ENCODE measurements at regions not wholly inside any gene's neighbourhood (a gene's known extent, or its start where the extent isn't known, plus 50 kb on each side); places are given as distances from the start of the nearest gene placed in this dataset.

- TF ChIP-seq CTCF (IDR thresholded peaks at IDR 0.05): no peak
- H3K9me3 Mint-ChIP-seq: no peaks in the 10 kb centered on the region
- no peak overlapping the region for H3K27ac Mint-ChIP-seq
- H3K27me3 ChIP-seq (ENCODE audit: control insufficient read depth, insufficient read depth, low read length): no peaks in the 10 kb centered on the region
- WGBS (ENCODE audit: insufficient coverage): 82% methylated on average over 12 of the region's 12 CpGs
- H3K27ac ChIP-seq (ENCODE audit: low read length): no peak overlapping the region
- no peaks in the 10 kb centered on the region for H3K4me1 ChIP-seq (ENCODE audit: control insufficient read depth, insufficient read depth, low read length)
- H3K4me1 Mint-ChIP-seq: no peaks in the 10 kb centered on the region
- DNase-seq (no peak), ATAC-seq (no peak)
- H3K36me3 Mint-ChIP-seq: no peaks in the 10 kb centered on the region
- no peaks in the 10 kb centered on the region for H3K27me3 Mint-ChIP-seq (ENCODE audit: low read depth in 2 of 2)
- H3K36me3 ChIP-seq (ENCODE audit: control insufficient read depth, insufficient read depth, low read length): no peaks in the 10 kb centered on the region
- H3K4me3 ChIP-seq (ENCODE audit: low read length): no peak overlapping the region
- H3K4me3 Mint-ChIP-seq: no peak overlapping the region
- H3K9me3 ChIP-seq (ENCODE audit: control insufficient read depth, insufficient read depth, low read length): no peaks in the 10 kb centered on the region
- intact Hi-C loops (cut with micrococcal nuclease): no loop called here
Observed at GRCh38 chr17:74040729-74041128, 162.7 kb upstream of the RPL38 start.

DNA sequence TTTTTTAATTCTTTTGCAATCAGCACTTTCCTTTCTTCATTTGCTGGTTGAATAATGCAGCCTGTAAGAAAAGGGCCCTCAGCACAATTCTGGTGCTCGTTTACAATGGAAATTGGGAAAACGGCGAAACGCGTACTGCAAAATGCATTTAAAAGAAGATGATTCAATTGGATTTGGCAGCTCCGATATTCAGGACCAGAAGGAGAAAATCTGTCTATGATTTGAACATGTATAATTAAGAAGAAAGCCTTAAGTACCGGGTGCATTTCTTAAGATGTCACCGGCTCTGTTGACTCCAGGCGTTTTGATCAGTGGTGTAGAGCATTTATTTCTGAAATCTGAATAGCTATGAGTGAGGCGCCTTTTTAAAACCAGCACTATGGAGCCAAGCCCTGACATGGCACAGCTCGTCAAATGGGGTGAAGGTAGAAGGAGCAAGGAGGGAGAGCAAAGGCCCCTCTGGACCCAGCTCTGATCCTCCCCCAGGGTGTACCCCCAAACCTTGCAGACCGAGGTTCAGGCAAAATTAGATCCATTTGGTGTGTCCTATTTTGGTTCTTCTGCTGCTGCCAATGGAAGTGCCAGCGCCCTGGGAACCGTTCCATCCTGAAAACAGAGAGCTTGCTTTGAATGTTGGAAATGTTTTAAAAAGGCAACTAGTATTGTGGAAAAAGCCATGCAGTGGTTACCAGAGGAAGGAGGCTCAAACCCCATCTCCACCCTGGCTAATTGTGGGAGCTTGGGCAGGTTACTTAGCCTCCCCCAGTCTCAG, 161.4 kb upstream of the RPL38 start:
- H3K27me3 ChIP-seq (ENCODE audit: control insufficient read depth, insufficient read depth, low read length): no peaks in the 10 kb centered on the region
- no peaks in the 10 kb centered on the region for H3K36me3 ChIP-seq (ENCODE audit: control insufficient read depth, insufficient read depth, low read length)
- Mint-ChIP-seq H3K4me1 (no peaks in the 10 kb centered on the region), H3K9me3 (no peaks in the 10 kb centered on the region), H3K4me3 (no peak overlapping the region), H3K27me3 (ENCODE audit: low read depth in 2 of 2) (no peaks in the 10 kb centered on the region), H3K27ac (no peak overlapping the region), H3K36me3 (no peaks in the 10 kb centered on the region)
- H3K4me1 ChIP-seq (ENCODE audit: control insufficient read depth, insufficient read depth, low read length): no peaks in the 10 kb centered on the region
- DNase-seq (no peak), ATAC-seq (no peak)
- H3K9me3 ChIP-seq (ENCODE audit: control insufficient read depth, insufficient read depth, low read length): no peaks in the 10 kb centered on the region
- no peak overlapping the region for H3K4me3 ChIP-seq (ENCODE audit: low read length)
- intact Hi-C loops (cut with micrococcal nuclease): no loop called here
- TF ChIP-seq CTCF (IDR thresholded peaks at IDR 0.05): no peak
- WGBS (ENCODE audit: insufficient coverage): 91% methylated on average over 14 of the region's 14 CpGs
- H3K27ac ChIP-seq (ENCODE audit: low read length): no peak overlapping the region

DNA sequence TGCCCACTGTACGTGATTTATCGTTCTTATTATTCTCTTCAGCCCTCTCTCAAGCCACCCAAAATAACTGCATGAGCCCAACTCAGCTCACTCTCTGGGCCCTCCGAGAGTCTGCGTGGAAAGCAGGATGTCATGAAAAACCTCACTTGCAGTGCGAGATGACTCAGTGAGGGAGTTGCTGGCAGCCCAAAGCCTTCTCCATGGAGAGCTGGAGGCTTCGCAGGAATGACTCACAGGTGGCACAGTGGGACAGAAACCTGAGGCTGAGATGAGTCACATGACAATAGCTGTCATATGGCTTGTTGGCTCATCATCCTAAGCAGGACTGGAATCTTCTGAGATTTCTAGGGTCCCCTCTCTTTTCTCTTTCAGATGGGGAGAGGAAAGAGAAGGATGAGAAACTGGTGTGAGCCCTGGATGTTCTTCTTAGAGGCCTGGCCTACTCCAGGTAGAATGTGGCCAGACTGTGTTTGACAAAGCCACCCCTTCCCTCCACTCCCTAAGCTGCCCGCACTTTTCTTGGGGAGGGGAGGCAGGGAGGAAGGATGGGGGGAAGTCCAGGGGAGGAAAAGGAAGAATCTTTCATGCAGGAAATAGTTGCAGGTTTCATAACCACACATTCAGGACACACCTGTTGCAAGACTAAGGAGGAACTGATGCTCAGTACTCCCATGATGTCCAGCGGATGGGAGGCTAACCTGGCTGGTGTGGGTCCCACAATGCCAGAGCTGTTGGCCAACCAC, 160.6 kb upstream of the RPL38 start:
- TF ChIP-seq CTCF (IDR thresholded peaks at IDR 0.05): no peak
- no peak overlapping the region for H3K27ac Mint-ChIP-seq
- Histone ChIP-seq H3K27ac (ENCODE audit: low read length) (no peak overlapping the region), H3K4me3 (ENCODE audit: low read length) (no peak overlapping the region), H3K4me1 (ENCODE audit: control insufficient read depth, insufficient read depth, low read length) (no peaks in the 10 kb centered on the region), H3K9me3 (ENCODE audit: control insufficient read depth, insufficient read depth, low read length) (no peaks in the 10 kb centered on the region), H3K36me3 (ENCODE audit: control insufficient read depth, insufficient read depth, low read length) (no peaks in the 10 kb centered on the region), H3K27me3 (ENCODE audit: control insufficient read depth, insufficient read depth, low read length) (no peaks in the 10 kb centered on the region)
- 85% methylated on average over 7 of the region's 8 CpGs for WGBS (ENCODE audit: insufficient coverage)
- H3K4me1 Mint-ChIP-seq: no peaks in the 10 kb centered on the region
- intact Hi-C loops (cut with micrococcal nuclease): no loop called here
- no peak overlapping the region for H3K4me3 Mint-ChIP-seq
- no peaks in the 10 kb centered on the region for H3K36me3 Mint-ChIP-seq
- H3K27me3 Mint-ChIP-seq (ENCODE audit: low read depth in 2 of 2): peaks cover under 1 to 3% of the 10 kb centered on the region in 2 donors
- H3K9me3 Mint-ChIP-seq: no peaks in the 10 kb centered on the region
- no peak for ATAC-seq
- DNase-seq: no peak
